ENCODE measurements at regions not wholly inside any gene's neighbourhood (a gene's known extent, or its start where the extent isn't known, plus 50 kb on each side); places are given as distances from the start of the nearest gene placed in this dataset.

- H3K4me3 ChIP-seq (ENCODE audit: low read length) = no peak overlapping the region
- no peaks in the 10 kb centered on the region for H3K4me1 ChIP-seq (ENCODE audit: control insufficient read depth, insufficient read depth, low read length)
- H3K4me1 Mint-ChIP-seq = no peaks in the 10 kb centered on the region
- H3K27me3 ChIP-seq (ENCODE audit: control insufficient read depth, insufficient read depth, low read length, poor library complexity, severe bottlenecking) = no peaks in the 10 kb centered on the region
- no peaks in the 10 kb centered on the region for H3K9me3 Mint-ChIP-seq
- H3K27me3 Mint-ChIP-seq (ENCODE audit: insufficient read depth) = no peaks in the 10 kb centered on the region
- H3K36me3 ChIP-seq (ENCODE audit: control insufficient read depth, insufficient read depth, low read length) = no peaks in the 10 kb centered on the region
- no peak for DNase-seq
- H3K9ac ChIP-seq (ENCODE audit: extremely low read depth, low read length, poor library complexity, severe bottlenecking) = no peak overlapping the region
- no peaks in the 10 kb centered on the region for H3K36me3 Mint-ChIP-seq (ENCODE audit: low read depth)
- no peak overlapping the region for H3K27ac ChIP-seq (ENCODE audit: low read depth, low read length)
- no peak overlapping the region for H3K4me3 Mint-ChIP-seq
- H3K9me3 ChIP-seq (ENCODE audit: control insufficient read depth, low read length) = no peaks in the 10 kb centered on the region
- no peak overlapping the region for H3K27ac Mint-ChIP-seq
- WGBS, 2 experiments (ENCODE audit: insufficient coverage in 1 of 2, insufficient read length in 1 of 2) = 82% methylated on average over 1 of the region's 1 CpG; no CpG with 5 or more reads in 1 of the 2 experiments
- TF ChIP-seq CTCF (conservative IDR thresholded peaks at IDR 0.05) = no peak
Measured at GRCh38 chr3:144645300-144645699, 673.7 kb downstream of the DIPK2A start.

DNA sequence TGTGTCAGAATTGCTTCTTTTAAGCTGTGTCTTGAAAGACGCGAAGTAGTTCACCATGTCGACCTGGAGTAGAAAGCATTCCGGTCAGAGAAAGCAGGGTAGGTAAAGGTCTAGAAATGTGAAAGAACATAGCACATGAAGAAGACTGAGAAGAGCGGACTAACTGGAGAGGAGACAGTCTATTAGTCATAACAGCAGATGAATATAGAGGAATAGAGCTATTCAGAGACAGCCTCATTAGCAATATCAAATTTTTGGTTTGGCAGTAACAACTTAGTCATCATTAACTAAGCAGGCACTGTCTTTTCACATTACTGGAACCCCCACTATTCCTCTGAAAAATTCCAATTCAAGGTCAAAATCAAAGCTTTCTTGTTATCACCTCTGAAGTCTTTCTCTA, 678.8 kb downstream of the DIPK2A start:
- H3K4me1 ChIP-seq (ENCODE audit: control insufficient read depth, insufficient read depth, low read length) = no peaks in the 10 kb centered on the region
- H3K36me3 Mint-ChIP-seq (ENCODE audit: low read depth) = no peaks in the 10 kb centered on the region
- no peak overlapping the region for H3K9ac ChIP-seq (ENCODE audit: extremely low read depth, low read length, poor library complexity, severe bottlenecking)
- no peak overlapping the region for H3K4me3 Mint-ChIP-seq
- no peaks in the 10 kb centered on the region for H3K4me1 Mint-ChIP-seq
- H3K27ac ChIP-seq (ENCODE audit: low read depth, low read length) = no peak overlapping the region
- H3K9me3 Mint-ChIP-seq = no peaks in the 10 kb centered on the region
- no peak for TF ChIP-seq CTCF (conservative IDR thresholded peaks at IDR 0.05)
- DNase-seq = no peak
- no peaks in the 10 kb centered on the region for H3K27me3 Mint-ChIP-seq (ENCODE audit: insufficient read depth)
- no peaks in the 10 kb centered on the region for H3K9me3 ChIP-seq (ENCODE audit: control insufficient read depth, low read length)
- H3K36me3 ChIP-seq (ENCODE audit: control insufficient read depth, insufficient read depth, low read length) = no peaks in the 10 kb centered on the region
- no peak overlapping the region for H3K4me3 ChIP-seq (ENCODE audit: low read length)
- H3K27me3 ChIP-seq (ENCODE audit: control insufficient read depth, insufficient read depth, low read length, poor library complexity, severe bottlenecking) = no peaks in the 10 kb centered on the region
- H3K27ac Mint-ChIP-seq = no peak overlapping the region
- 99 to 100% methylated on average over 5 of the region's 5 CpGs for WGBS, 2 experiments (ENCODE audit: insufficient coverage in 1 of 2, insufficient read length in 1 of 2)

DNA sequence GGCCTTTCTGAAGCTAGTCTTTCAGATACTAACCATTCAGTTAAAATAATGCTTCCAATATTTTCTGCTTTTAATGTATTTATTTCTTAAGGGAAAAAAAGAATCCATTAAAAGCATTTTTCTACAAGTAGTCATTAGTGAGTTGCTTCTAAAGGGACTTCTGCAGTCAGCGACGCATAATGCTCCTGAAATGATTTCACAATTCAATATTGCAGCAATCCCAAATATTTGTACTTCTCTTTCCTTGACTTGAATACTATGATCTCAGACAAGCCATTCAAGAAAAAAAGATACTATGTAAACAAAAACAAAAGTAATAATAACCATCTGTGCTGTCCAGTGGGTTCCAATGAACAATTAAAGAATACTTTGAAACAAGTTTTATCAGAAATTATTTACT, 681.0 kb downstream of the DIPK2A start:
- no peaks in the 10 kb centered on the region for H3K4me1 ChIP-seq (ENCODE audit: control insufficient read depth, insufficient read depth, low read length)
- no peaks in the 10 kb centered on the region for H3K36me3 Mint-ChIP-seq (ENCODE audit: low read depth)
- TF ChIP-seq CTCF (conservative IDR thresholded peaks at IDR 0.05) = no peak
- no peaks in the 10 kb centered on the region for H3K9me3 Mint-ChIP-seq
- H3K27me3 Mint-ChIP-seq (ENCODE audit: insufficient read depth) = no peaks in the 10 kb centered on the region
- H3K27ac ChIP-seq (ENCODE audit: low read depth, low read length) = no peak overlapping the region
- H3K4me1 Mint-ChIP-seq = no peaks in the 10 kb centered on the region
- H3K9me3 ChIP-seq (ENCODE audit: control insufficient read depth, low read length) = no peaks in the 10 kb centered on the region
- no peak overlapping the region for H3K4me3 ChIP-seq (ENCODE audit: low read length)
- H3K27ac Mint-ChIP-seq = no peak overlapping the region
- H3K27me3 ChIP-seq (ENCODE audit: control insufficient read depth, insufficient read depth, low read length, poor library complexity, severe bottlenecking) = no peaks in the 10 kb centered on the region
- no peak overlapping the region for H3K4me3 Mint-ChIP-seq
- 72 to 98% methylated on average over 2 of the region's 2 CpGs for WGBS, 2 experiments (ENCODE audit: insufficient coverage in 1 of 2, insufficient read length in 1 of 2)
- no peak overlapping the region for H3K9ac ChIP-seq (ENCODE audit: extremely low read depth, low read length, poor library complexity, severe bottlenecking)
- H3K36me3 ChIP-seq (ENCODE audit: control insufficient read depth, insufficient read depth, low read length) = no peaks in the 10 kb centered on the region
- DNase-seq = no peak
